ENCODE measurements at regions not wholly inside any gene's neighbourhood (a gene's known extent, or its start where the extent isn't known, plus 50 kb on each side); places are given as distances from the start of the nearest gene placed in this dataset.

GRCh38 chr13:46982856-46983582 is 86.2 kb upstream of the HTR2A start:
- H3K36me3 ChIP-seq (ENCODE audit: control insufficient read depth in 4 of 4, insufficient read depth in 3 of 4, low read depth in 1 of 4, low read length in 3 of 4), result no peaks in the 10 kb centered on the region
- H3K9me3 ChIP-seq (ENCODE audit: control insufficient read depth in 4 of 4, low read length in 3 of 4), result no peaks in the 10 kb centered on the region
- peaks cover 0 to 1% (median 0%) of the 10 kb centered on the region in 4 donors for H3K4me1 ChIP-seq (ENCODE audit: control insufficient read depth in 4 of 4, insufficient read depth in 4 of 4, low read length in 3 of 4)
- H3K27me3 ChIP-seq (ENCODE audit: control insufficient read depth in 4 of 4, insufficient read depth in 4 of 4, low read length in 3 of 4), result no peaks in the 10 kb centered on the region
- H3K4me3 ChIP-seq (ENCODE audit: low read depth in 1 of 3, low read length in 3 of 3), result no peak overlapping the region
- no peak for DNase-seq (ENCODE audit: low spot score)
- WGBS, result 64% methylated on average over 3 of the region's 3 CpGs
- TF ChIP-seq FOXA1 (IDR thresholded peaks at IDR 0.05), result no peak
- H3K27ac ChIP-seq (ENCODE audit: low read depth in 1 of 2, low read length in 2 of 2), result no peak overlapping the region
- H3K9ac ChIP-seq (ENCODE audit: low read depth in 1 of 2, low read length in 2 of 2), result no peak overlapping the region

GRCh38 chr13:46975173-46975572 is 78.3 kb upstream of the HTR2A start:
- DNase-seq (ENCODE audit: low spot score), result no peak
- H3K4me3 ChIP-seq (ENCODE audit: low read depth in 1 of 3, low read length in 3 of 3), result no peak overlapping the region
- no peaks in the 10 kb centered on the region for H3K9me3 ChIP-seq (ENCODE audit: control insufficient read depth in 4 of 4, low read length in 3 of 4)
- no peak overlapping the region for H3K27ac ChIP-seq (ENCODE audit: low read depth in 1 of 2, low read length in 2 of 2)
- no peaks in the 10 kb centered on the region for H3K36me3 ChIP-seq (ENCODE audit: control insufficient read depth in 4 of 4, insufficient read depth in 3 of 4, low read depth in 1 of 4, low read length in 3 of 4)
- no peaks in the 10 kb centered on the region for H3K27me3 ChIP-seq (ENCODE audit: control insufficient read depth in 4 of 4, insufficient read depth in 4 of 4, low read length in 3 of 4)
- TF ChIP-seq YY1 (IDR thresholded peaks at IDR 0.05) (no peak), TAF1 (conservative IDR thresholded peaks at IDR 0.05) (no peak), RAD21 (IDR thresholded peaks at IDR 0.05) (no peak), HNF4A (conservative IDR thresholded peaks at IDR 0.05) (no peak), MAX (IDR thresholded peaks at IDR 0.05) (no peak), REST (IDR thresholded peaks at IDR 0.05) (no peak), EGR1 (IDR thresholded peaks at IDR 0.05; ENCODE audit: low read depth in 2 of 2) (no peak), FOXA1 (IDR thresholded peaks at IDR 0.05) (no peak), RXRA (IDR thresholded peaks at IDR 0.05) (no peak), JUND (IDR thresholded peaks at IDR 0.05) (no peak), GABPA (IDR thresholded peaks at IDR 0.05 in 1 of 2, conservative IDR thresholded peaks at IDR 0.05 in 1 of 2) (no peak), FOXA2 (IDR thresholded peaks at IDR 0.05) (no peak), NR2F2 (IDR thresholded peaks at IDR 0.05) (no peak), SP1 (IDR thresholded peaks at IDR 0.05) (no peak), ZBTB33 (IDR thresholded peaks at IDR 0.05) (no peak), ATF3 (IDR thresholded peaks at IDR 0.05) (no peak), HNF4G (IDR thresholded peaks at IDR 0.05) (no peak), CTCF (IDR thresholded peaks at IDR 0.05; ENCODE audit: low read depth, low read length, missing input control) (no peak)
- no peak overlapping the region for H3K9ac ChIP-seq (ENCODE audit: low read depth in 1 of 2, low read length in 2 of 2)
- H3K4me1 ChIP-seq (ENCODE audit: control insufficient read depth in 4 of 4, insufficient read depth in 4 of 4, low read length in 3 of 4), result peaks cover 0 to 1% (median 0%) of the 10 kb centered on the region in 4 donors
